AG04449 (cell line): ENCODE measurements at regions not wholly inside any gene's neighbourhood (a gene's known extent, or its start where the extent isn't known, plus 50 kb on each side); places are given as distances from the start of the nearest gene placed in this dataset.

ENCODE experiments used
- CTCF ChIA-PET: fragments of 350-600 bp; formaldehyde crosslinking; extraction: SDS; loops from one replicate; lab custom pipeline; 2021; ENCODE audit warnings: antibody characterized with exemption; lab: Yijun Ruan, JAX
- POLR2A ChIA-PET: fragments of 400-600, 350-600 bp; formaldehyde crosslinking; extraction: SDS; loops from one replicate; lab custom pipeline; 2020; ENCODE audit warnings: antibody characterized with exemption, inconsistent platforms; lab: Yijun Ruan, JAX
- DNase-seq: peaks from one replicate; pipeline ENCODE4 v3.0.0-alpha.2; 2010; ENCODE audit warnings: low read depth, low spot score
- H3K4me3 ChIP-seq: 2 replicates; pipeline ENCODE4 v1.5.1; 2011; ENCODE audit warnings: low read depth, mild to moderate bottlenecking, control low read depth, low read length
- TF ChIP-seq, protein P1 (sequence below): IDR thresholded peaks from one replicate; pipeline ENCODE4 v1.5.1; 2011; ENCODE audit warnings: mild to moderate bottlenecking, moderate library complexity, low read length, control low read depth, inconsistent platforms; ENCODE audit not compliant: insufficient read depth; ENCODE audit errors: missing control alignments

DNA sequence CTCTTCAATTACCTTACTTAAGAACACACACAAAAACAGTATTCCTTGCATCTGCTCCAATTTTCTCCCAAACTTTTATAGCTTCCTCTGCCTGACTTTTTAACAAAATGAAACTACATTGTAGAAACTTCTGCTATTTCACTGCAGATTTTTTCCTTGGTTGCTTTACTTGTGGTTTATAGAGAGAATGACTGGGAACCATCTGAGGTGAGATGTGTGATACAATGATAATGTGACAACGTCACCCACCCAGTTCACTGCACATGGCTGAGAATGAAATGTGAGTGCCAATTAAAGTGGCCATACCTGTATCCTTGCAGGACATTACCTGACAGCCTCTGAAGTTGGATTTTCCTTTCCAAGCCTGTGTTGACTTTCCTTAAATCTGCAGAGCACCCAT lies 258.4 kb downstream of the CD83 start:
- ChIA-PET CTCF (no interaction called here), POLR2A (no interaction called here)
- no peak overlapping the region for H3K4me3 ChIP-seq
- no peak for DNase-seq
- TF ChIP-seq, protein P1, sequence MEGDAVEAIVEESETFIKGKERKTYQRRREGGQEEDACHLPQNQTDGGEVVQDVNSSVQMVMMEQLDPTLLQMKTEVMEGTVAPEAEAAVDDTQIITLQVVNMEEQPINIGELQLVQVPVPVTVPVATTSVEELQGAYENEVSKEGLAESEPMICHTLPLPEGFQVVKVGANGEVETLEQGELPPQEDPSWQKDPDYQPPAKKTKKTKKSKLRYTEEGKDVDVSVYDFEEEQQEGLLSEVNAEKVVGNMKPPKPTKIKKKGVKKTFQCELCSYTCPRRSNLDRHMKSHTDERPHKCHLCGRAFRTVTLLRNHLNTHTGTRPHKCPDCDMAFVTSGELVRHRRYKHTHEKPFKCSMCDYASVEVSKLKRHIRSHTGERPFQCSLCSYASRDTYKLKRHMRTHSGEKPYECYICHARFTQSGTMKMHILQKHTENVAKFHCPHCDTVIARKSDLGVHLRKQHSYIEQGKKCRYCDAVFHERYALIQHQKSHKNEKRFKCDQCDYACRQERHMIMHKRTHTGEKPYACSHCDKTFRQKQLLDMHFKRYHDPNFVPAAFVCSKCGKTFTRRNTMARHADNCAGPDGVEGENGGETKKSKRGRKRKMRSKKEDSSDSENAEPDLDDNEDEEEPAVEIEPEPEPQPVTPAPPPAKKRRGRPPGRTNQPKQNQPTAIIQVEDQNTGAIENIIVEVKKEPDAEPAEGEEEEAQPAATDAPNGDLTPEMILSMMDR = no peak

DNA sequence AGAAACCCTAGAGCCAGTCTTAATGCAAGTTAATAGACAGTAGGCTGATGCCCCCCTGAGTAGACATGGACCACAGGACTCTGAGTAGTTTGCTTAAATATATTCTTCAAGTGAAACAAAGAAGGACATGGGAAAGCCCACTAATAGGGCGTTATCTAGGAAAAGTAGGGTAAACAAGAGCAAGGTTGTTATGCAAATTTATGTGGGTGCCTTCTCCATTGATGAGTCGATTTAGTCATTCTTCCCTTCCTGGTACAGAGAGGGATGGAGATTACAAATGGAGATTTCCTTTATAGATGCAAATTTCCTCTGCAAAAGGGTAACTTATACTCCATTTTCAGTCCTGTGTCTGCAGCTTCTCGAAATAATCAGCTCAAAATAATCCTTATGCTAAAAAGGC lies 262.0 kb downstream of the CD83 start:
- no peak for DNase-seq
- CTCF ChIA-PET = no interaction called here
- POLR2A ChIA-PET = no interaction called here
- no peak overlapping the region for H3K4me3 ChIP-seq
- TF ChIP-seq, protein P1 = no peak

DNA sequence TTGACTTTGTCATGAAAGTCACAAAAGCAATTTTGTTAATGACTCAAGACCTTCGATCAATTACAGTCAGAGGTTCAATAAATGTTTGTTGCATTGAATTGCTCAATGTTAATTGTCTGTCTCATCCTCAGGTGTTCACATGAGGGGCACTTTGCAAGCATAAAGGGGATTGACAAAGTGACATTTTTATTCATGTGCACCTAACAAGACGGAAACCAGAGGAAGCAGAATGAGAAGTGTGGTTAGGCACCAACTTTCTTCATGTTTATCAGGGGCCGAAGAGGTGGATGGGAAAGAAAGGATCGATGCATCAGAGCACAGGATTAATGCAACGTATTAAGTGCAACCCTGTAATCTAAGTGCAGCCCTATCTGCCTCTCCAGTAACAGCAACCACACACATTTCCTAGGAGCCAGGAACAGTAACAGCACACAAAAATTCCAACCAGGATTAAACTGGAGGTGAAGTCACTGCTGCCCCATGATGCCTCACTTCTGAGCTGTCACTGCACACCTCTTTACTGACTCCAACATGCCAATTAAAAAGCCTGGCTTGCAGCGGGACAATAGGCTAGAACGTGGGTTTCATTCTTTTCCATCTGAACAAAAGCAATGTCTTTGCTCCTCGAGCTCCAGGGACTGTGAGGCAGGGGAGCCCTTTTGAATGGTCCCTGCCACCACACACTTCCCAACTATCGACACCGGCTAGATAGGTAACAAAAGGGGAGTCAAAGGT lies 262.7 kb downstream of the CD83 start:
- TF ChIP-seq, protein P1 = no peak
- no peak overlapping the region for H3K4me3 ChIP-seq
- ChIA-PET POLR2A (no interaction called here), CTCF (no interaction called here)
- no peak for DNase-seq

DNA sequence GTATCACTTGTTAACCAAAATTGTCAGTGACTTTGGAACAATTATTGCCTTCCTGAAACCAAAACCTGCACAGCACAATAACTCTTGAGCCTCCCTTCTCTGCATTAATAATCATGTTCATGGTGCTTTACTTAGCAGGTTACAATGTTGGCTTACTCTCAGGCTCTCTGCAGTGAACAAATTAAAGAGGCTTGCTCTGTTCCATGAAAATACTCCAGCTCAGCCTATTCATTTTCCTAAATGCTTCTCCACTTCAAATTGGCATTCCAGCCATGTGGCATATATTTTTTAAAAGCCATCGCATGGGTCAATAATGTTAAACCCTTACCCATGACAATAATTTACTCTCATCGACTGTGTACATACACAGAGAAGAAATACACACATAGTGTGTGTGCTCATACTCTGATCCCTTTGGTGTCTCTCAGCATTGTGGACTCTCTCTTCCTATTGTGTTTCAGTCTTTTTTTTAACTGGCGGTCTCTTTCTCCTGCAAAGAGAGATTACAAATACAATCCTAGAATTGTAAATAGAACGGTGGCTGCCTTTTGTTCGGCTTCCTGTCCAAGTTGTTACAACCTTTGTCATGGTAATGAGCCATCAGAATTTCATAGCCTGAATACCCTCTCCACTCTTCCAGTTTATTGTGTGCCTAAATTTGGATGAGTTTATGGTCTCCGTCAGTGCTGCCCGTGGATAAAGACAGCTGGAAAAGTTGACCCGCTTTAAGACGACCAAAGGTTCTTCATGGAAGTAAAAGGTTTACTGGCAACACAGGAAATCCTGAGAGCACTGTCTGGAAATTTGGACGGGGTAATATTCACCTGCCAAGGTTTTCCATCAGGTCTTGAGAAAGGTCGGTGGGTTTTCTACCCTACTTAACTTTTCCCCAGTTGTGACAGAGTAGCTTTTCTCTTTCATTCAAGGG lies 263.6 kb downstream of the CD83 start:
- H3K4me3 ChIP-seq = no peak overlapping the region

DNA sequence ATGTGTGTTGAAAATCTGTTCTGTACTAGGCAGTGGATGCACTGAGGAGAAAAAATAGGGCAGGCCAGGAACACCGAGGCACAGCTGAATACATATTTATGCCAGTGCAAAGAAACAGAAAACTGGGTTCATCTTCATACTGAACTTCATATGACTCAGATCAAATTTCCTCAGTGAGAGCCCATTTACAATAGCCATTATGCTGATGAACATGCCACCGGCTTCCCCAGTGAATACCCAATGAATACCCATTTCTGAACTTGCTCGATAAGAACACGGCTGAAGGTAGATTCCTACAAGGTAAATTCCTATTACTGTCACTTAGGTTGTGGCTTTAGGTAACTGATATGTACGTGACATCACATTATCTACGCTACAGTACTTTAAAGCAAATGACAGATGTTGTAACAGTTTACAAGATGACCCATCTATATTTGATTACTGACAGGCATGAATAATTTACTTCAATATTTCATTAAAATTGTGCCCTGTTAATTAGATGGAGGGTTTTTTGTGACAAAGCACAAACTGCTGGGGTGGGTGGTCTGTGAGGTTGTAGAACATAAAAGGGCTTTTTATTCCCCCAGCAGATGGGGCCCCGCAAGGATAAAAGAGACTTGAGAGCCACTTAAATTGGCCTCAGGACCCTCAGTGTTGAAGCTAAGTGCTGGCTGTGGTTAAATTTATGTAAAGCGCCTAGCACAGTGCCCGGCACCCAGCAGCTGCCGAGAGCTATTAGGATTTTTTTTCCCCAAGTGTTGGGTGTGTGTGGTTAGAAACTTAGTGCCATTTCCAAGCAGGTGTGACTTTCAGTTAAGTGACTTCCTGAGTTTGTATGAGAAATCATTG lies 264.5 kb downstream of the CD83 start:
- no peak overlapping the region for H3K4me3 ChIP-seq
- TF ChIP-seq, protein P1 = no peak
- ChIA-PET CTCF (no interaction called here), POLR2A (no interaction called here)
- DNase-seq = no peak

More for the DNA sequence above, 263.6 kb downstream of the CD83 start:
- ChIA-PET CTCF (no interaction called here), POLR2A (no interaction called here)
- TF ChIP-seq, protein P1 = no peak
- DNase-seq = no peak
